Stimulated activated CD8-positive, alpha-beta memory T cell treated with anti-CD3 and anti-CD28 coated beads, Interleukin-4, amount 100 ng/mL, for 1 hour (primary cell): ENCODE measurements at regions not wholly inside any gene's neighbourhood (a gene's known extent, or its start where the extent isn't known, plus 50 kb on each side); places are given as distances from the start of the nearest gene placed in this dataset.
"Not testable (repeated sequence)": the region's sequence is repeated elsewhere in the genome, so short reads cannot be mapped to it uniquely, and the experiment has no call there.

Experiments
- DNase-seq, 2 donors: peaks; one replicate each; pipeline ENCODE4 v3.0.0-alpha.2; 2020; ENCODE audit warnings: low read depth in 2 of 2, low spot score in 1 of 2

DNA sequence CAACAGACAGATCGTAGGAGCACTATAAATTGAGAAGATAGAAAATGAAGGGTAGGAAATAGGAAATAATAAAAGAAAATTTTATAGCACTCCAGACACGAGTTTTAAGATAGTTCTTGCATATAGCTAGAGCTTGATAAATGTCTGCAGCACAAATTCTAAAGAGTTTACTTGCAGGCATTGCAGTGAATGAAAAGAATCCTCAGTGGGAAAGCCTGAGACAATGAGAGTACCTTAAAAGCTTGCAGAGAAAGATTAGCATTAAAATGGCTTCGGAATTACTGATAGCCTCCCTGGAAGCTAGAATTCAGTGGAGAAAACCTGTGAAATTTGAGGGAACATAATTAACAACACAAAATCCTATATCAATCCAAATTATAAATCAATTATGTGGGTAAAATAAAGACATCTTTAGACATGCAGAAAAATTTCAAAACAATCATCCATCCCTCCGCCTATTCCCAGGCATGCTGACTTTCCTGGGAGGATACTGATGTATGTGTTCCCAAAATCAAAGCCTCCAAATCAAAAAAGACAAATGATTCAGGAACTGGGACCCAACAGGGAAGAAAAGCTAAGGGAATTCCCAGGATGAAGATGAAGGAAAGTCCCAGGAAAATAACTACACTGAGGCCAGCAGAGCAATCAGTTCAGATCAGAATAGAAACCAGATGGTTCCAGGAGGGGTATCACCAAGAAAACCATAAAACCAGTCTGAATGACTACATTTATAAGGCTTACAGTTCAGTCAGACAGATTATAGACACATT, 305.9 kb upstream of the USP25 start:
- no peak for DNase-seq

DNA sequence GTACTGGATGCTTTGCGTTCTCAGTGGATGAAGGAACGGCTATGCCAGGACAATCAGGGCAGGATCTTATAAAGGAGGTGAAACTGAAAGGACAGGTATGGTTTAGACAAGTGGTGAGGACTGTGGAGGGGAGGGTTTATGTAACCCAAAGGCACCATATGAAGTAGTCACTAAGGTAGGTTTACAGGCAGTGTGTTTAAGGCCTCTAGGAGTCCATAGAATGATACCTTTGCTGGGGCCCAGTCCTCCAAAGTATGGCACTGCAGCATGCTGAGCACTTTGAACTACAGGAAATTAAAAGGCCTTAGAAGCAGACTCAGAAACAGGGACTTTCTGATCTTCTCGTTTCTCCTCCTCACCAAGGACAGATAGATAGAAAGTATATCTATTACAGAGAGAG, 304.7 kb upstream of the USP25 start:
- no peak for DNase-seq

DNA sequence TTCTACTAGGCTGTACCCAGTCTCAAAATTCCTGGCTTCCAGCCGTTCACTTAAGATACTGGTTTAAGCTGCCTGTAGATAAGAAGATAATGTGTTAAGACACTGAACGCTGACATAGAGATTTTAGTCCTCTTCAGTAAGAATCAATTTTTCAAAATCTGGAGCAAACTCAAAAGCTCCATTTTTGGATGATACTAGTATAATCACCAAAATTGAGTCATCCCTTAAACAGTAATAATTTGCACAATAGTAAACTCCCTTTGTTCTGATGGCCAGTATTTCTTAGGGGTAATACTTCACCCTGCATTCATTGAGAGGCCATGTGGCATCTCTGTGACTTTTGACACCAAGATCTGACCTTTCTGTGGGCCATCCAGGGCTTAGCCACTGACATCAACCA, 299.8 kb upstream of the USP25 start:
- DNase-seq = no peak

DNA sequence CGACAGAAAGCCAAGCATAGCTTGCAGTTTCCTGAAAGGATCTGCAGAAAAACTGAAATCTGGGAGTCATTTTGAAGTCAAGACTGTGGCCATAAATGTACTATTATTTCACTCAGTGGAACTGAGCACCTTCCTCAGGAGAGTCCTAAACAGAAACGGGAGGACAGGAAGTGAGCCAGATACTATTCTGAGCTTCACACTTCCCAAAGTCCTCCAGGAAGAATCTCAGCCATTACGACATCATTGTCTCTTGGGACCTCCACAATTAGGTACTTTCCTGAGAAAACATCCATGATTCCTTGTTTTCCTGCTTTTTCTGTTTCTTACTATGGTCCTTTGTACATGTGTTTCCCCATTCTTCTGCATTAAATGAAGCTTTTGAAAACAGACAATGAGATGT, 299.2 kb upstream of the USP25 start:
- DNase-seq = no peak

DNA sequence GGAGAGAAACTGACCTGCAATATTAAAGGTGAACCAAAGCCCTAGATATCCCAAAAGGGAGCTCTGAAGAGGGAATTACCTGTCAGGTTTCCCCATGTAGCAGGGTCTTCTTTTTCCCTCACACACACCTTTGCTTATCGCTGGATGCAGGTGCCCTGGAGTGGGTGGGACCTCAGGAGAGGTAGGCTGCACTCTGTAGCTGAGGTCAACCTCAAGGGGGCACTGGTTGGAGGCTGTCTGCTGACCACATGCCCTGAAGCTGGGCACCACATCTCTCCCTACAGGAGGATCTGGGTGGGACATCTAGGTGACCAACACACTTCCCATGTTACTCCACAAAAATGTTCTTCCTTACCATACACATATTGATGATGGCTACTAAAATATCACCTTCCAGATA, 298.7 kb upstream of the USP25 start:
- no peak for DNase-seq

DNA sequence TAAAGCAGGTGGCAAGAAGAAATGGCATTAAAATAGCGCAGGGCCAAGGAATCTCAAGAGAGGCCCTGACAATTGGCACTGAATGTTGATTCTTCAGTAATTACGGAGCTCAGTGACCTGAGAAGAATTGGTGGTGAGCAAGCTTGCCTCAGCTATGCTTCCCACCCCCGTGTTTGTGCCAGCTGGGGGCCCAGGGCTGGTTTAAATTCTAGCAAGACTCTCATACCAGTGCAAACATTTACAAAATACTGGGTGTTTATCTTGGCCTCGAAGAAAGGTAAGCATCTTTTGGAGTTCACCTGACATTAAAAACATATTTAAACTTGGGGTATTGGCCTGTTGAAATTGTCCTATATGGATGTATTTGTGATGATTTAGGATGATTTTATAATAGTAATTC, 296.7 kb upstream of the USP25 start:
- no peak for DNase-seq

DNA sequence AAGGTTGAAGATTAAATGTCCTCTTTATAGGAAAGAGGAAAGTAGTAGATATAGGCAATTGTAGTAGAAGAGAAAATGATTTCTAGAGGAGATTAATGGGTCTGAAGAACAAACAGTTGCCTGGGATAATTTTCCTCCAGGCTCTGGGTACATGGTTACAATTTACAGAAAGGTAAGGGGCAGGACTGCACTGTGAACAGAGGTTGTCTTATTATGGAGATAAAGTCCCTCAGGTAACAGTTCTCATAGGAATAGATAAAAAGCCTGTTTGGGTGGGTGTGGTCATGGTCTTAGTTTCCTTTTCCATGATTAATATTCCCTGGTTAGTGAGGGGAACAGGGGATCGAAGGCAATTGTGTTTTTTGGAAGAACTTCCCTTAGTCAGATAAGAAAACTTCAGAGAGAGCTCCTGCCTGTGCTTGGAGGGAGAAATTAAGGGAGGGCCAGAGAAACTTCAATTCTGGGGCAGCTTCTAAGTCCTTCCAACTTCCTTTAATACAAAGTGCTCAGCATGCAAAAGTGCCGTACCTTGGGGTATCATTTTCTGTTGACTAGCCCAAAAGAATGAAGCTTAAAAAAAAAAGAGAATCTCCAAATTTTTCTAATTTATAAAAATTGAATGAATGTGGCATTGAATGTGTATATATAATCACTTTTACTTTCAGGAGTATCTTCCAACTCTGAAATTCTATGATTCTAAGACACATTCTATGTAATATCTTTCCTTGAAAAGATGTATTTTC, 295.4 kb upstream of the USP25 start:
- DNase-seq = no peak

DNA sequence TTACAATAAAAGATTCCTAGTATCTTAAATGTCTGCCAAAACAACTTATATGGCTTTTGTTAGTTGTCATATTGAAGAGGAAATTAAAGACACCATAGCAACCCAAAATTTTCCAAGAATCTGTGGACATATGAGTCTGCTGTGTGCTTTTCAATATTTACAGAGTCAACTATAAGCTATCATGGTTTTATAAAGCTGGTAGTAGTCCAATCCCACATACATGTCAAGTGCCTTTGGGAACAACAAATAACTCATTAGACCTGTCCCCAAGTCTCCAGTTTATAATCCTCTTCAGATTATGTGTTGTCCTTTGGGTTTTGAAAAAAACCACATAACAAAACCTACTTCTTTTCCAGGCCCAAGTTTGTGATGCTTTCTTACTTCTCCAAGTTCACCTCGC, 293.8 kb upstream of the USP25 start:
- DNase-seq = no peak

DNA sequence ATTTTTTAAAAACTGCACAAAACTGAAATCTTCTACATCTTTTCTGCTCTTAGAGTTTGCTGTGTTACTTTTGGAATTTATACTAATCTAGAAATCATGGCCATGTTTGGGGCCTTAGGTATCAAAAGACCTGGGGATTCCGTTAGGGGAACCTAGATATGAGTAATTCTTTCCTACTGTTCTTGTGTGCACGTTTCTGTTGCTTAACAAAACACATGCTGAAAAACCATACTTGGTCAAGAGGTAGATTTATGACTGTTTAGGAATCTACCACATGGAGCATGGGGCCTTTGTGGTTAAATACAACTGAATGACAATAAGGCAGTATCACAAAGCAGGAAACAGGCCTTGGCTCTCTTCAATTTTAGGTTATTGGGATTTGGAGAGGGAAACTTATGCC, 291.9 kb upstream of the USP25 start:
- DNase-seq = no peak

DNA sequence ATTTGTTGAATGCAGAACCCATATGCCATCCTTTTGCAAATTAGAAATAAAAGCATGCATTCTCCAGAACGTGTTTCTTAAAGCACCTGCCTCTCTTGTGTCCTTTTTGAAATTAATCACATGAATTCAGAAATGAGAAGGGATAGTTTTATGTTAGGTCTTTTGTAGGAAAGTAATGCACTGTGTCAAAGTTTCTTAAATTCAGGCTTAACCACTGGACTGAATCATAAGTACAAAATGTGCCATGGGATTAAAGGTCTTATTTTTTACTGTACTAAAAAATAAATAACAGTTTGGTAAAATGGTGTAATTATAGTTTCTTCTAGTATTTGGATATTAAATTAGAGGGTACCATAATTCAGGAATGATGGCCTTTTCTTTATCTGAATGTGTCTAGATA, 290.1 kb upstream of the USP25 start:
- DNase-seq = no peak

DNA sequence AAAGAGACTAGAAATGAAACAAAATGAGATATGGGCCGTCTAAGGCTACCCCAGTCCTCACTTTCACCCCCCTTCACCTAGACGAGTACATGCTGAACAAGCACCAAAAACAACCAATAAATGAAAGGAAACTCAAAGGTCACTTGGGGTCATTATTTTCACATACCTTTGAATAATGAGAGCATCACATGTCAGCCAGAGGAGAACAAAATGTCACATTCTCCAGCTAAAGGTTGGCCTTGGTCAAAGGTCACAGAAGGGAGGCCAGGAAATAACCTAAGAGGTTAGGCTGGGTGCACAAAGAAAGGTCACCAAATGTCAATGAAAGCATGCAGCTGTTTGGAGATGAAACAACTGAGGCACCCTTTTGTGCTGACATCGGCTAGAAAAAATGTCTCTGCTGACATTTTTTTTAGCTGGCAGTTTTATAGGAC, 288.7 kb upstream of the USP25 start:
- DNase-seq = no peak

DNA sequence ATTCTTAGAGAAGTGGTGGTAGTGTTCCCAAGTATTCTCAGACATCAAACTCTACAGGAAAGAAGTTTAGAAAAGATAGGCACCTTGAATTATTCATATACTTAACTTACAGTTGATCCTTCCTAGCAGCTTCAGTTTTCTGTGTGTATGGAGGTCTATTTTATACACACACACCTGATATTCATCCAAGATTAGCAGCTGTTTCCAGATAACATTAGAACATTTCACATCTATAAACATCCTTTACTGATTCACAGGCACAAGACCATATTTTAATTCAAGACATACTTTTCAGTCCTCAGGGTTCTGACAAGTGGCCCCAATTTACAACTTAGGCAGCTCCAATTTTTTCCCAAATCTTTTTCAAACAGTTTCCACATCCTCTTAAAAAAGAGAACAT, 287.8 kb upstream of the USP25 start:
- no peak for DNase-seq

DNA sequence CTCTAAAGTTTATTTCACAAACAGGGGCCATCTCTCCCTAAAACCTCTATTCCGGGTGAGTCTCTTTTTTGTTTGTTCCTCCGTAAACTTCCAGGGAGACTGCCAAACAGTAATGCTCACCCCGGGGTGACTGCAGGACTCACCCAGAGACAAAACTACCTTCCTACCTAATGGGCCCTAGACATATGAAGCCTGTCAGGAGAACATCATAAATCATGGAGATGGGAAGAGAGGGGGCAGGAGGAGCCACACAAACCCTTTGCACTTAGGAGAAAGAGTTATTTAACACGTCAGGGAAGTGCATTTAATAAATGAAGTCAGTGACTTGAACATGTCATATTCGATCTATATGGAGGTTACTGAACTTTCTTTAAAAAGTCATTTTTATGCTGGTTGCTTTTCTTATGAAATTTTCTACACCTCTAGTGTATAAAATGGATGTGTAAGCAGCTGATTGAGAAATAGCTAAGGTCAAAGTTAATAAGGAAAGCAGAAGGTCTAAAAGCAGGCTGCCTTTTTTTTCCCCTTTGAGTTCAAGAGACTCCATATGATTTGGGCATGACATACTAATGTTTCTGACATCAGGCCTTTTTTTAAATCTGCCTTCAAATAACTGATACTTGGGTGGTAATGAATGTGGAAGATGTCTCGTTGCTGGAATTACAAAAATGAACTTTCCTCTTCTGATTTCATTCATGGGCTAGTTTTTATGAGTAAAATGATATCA, 286.9 kb upstream of the USP25 start:
- no peak for DNase-seq

DNA sequence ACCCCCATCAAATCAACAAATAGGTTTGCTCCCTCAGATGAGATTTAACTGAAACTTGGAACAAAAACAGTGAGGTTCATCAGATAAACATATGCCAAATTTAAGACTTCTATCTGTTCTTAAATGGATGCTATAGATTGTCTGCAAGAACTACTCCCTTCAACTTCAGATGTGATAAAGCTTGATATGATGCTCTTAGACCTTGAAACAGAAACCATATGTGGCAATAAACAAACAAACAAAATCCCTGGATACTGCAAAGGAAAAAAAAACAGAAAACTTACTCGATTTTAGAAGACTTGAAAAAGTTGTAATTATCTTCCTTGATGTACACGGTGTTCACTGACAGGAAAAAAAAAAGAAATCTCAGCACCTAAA, 286.1 kb upstream of the USP25 start:
- no peak for DNase-seq

DNA sequence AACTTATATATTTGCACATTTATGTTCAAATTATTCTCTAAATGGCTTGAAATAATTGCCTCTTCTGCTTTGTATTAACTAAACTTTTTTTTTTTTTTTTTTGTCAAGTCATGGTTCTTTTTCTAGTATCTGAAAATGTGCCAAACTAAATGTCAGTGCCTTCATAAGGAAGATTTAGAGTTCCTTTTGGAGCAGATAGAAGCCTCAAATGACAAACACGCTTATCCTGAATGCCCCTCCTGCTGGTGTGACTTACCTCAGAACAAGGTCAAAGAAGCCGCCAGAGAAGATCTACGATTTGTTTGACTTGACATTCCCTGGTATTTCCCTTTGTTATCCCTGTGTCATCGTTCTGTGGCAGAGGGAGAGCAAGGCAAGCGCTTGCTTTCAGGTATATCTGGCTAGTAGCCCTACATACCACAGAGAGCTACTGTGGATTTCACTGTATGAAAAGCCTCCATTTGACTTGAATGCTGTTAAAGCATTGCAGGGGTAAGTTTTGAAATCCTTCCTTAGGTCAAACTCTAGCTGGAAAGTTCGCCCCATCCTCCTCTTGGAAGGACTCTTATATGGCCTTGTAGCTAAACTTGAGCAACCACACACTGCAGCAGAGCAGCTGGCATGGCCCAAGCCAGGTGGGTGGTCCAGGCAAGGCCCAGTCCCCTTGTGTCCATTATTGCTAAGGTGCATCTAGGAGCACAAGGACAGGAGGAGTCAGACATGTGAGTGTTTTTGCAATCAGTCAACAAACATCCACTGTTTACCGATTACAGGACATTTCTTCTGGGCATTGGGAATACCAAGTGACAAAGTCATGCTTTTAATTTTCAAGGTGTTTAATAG, 285.4 kb upstream of the USP25 start:
- no peak for DNase-seq

DNA sequence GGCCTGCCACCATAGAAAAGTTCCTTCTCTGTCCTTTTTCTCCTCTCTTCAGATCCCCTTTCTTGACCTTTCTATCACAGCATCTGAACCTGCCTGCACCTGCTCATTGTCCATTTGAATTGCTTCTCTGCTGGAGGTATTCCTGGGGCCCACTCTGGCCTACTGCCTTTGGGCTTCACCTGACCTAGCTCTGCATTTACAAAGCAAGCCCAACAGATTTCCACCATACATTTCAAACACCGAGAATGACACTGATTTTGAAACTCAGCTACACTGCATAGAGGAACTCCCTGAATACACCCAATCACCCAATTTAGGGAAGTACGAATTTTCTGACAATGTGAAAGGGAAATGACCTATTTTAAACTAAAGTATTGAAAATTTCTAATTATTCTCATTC, 284.5 kb upstream of the USP25 start:
- no peak for DNase-seq

DNA sequence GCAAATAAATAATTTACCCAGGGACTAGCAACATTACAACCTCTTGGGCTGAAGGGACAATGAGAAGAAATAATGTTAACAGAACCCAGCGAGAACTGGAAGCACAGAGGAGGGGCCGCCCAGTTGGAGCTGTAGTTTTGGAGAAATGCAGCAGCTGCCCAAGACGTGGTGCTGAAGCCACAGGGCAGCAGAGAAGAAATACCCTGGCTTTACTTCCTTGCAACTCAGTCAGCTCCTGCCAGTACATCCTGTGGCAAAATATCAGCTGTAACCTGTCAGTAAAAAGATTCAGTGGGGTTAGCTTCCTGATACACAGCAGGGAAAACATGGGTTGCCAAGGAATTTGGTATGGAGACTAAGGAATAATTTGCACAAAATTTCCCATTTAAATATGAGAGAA, 283.6 kb upstream of the USP25 start:
- DNase-seq = no peak

DNA sequence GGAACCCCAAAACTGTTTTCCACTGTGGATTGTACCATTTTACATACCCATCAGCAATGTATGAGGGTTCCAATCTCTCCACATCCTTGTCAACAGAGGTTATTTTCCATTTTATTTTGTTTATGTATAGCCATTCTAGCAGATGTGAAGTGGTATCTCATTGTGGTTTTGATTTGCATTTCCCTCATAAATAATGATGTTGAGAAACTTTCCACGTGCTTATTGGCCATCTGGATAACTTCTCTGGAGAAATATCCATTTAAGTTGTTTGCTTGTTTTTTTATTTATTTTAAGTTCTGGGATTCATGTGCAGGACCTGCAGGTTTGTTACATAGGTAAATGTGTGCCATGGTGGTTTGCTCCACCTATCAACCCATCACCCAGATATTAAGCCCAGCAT, 280.2 kb upstream of the USP25 start:
- DNase-seq = no peak

DNA sequence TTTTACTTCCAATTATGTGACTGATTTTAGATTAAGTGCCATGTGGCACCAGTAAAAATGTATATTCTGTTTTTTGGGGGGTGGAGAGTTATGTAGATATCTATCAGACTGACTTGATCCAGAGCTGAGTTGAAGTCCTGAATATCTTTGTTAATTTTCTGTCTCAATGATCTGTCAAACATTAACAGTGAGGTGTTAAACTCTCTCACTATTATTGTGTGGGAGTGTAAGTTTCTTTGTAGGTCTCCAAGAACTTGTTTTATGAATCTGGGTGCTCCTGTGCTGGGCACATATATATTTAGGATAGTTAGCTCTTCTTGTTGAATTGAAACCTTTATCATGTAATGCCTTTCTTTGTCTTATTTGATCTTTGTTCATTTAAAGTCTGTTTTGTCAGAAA, 276.5 kb upstream of the USP25 start:
- no peak for DNase-seq

DNA sequence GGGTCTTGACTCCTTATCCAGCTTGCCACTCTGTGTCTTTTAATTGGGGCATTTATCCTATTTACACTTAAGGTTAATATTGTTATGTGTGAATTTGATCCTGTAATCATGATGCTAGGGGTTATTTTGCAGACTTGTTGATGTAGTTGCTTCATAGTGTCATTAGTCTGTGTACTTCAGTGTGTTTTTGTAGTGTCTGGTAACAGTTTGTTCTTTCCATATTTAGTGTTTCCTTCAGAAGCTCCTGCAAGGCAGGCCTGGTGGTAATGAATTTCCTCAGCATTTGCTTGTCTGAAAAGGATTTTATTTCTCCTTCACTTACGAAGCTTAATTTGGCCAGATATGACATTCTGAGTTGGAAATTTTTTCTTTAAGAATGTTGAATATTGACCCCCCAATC, 276.0 kb upstream of the USP25 start:
- DNase-seq = not testable (repeated sequence)

DNA sequence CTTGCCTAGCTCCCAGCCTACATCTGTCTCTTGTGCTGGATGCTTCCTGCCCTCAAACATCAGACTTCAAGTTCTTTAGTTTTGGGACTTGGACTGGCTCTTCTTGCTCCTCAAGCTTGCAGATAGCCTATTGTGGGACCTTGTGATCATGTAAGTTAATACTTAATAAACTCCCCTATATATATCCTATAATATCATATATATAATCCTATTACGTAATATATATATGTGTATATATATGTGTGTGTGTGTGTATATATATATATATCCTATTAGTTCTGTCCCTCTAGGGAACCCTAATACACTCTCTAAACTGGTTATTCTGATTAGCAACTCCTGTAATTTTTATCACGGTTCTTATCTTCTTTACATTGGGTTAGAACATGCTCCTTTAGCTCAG, 274.9 kb upstream of the USP25 start:
- DNase-seq = not testable (repeated sequence)
